K562 (cell line): ENCODE measurements at regions not wholly inside any gene's neighbourhood (a gene's known extent, or its start where the extent isn't known, plus 50 kb on each side); places are given as distances from the start of the nearest gene placed in this dataset.

ENCODE experiments used
- ATAC-seq: fragments of 200-7000 bp; cut with Tn5 transposase; 3 replicates; pipeline ENCODE4 v1.9.1; 2020; ENCODE audit warnings: moderate library complexity
- BruUV-seq: library from RNA; stranded (reverse); fragments of 400-500 nt; replicated peaks from 2 replicates; lab custom pipeline; 2021; lab: Mats Ljungman, UMichigan
- CTCF ChIA-PET: fragments of 300-600 bp; formaldehyde crosslinking; extraction: SDS; loops from one replicate; lab custom pipeline; 2021; ENCODE audit warnings: low intra/inter-chr PET ratio; lab: Yijun Ruan, JAX
- POLR2A ChIA-PET: fragments of 300-600, 350-650 bp; sonication (Branson Sonifier 250); formaldehyde crosslinking; extraction: SDS; loops from one replicate; lab custom pipeline; 2021; ENCODE audit warnings: antibody characterized with exemption, inconsistent platforms; lab: Yijun Ruan, JAX
- DNase-seq, 4 experiments: peaks; one replicate each; pipeline versions ENCODE4 v3.0.0 to v3.0.0-alpha.2; 2011 to 2018; ENCODE audit warnings: low spot score in 3 of 4, mixed read lengths in 3 of 4; ENCODE audit errors: extremely low read depth in 1 of 4
- FAIRE-seq: peaks from 2 replicates; lab custom pipeline; 2011; peaks lifted over from hg19 to GRCh38; lab: Jason Lieb, UNC
- H2AFZ ChIP-seq: 2 replicates; pipeline ENCODE4 v1.6.0; 2011; ENCODE audit warnings: low read depth, low read length, control low read depth, inconsistent platforms
- H3K27ac ChIP-seq: fragments of 200-600 bp; 3 replicates; pipeline ENCODE4 v1.8.0; 2011; ENCODE audit warnings: low read depth, mild to moderate bottlenecking, control low read depth, inconsistent platforms, low read length, moderate library complexity, mixed read lengths; ENCODE audit errors: extremely low read depth
- H3K27me3 ChIP-seq, 2 experiments: fragments of 300-600 bp in 1 of 2; 2 replicates in 1 of 2; 3 replicates in 1 of 2; pipeline versions ENCODE4 v1.6.0 to v1.8.0; 2011; ENCODE audit warnings: inconsistent platforms in 2 of 2, low read length in 2 of 2, mild to moderate bottlenecking in 1 of 2, mixed read lengths in 1 of 2, moderate library complexity in 1 of 2; ENCODE audit not compliant: control insufficient read depth in 2 of 2, insufficient read depth in 2 of 2
- H3K36me3 ChIP-seq: fragments of 300-600 bp; 3 replicates; pipeline ENCODE4 v1.8.0; 2011; ENCODE audit warnings: mild to moderate bottlenecking, low read length, inconsistent platforms; ENCODE audit not compliant: control insufficient read depth, insufficient read depth
- H3K4me1 ChIP-seq, 2 experiments: fragments of 200-600 bp in 1 of 2; replicated peaks in 1 of 2; 2 replicates in 1 of 2; 3 replicates in 1 of 2; pipeline versions ENCODE4 v1.5.1 to v1.8.0; 2011; ENCODE audit warnings: inconsistent platforms in 2 of 2, low read length in 2 of 2, mild to moderate bottlenecking in 1 of 2, mixed read lengths in 1 of 2, moderate library complexity in 1 of 2; ENCODE audit not compliant: control insufficient read depth in 2 of 2, insufficient read depth in 2 of 2
- H3K4me2 ChIP-seq: 2 replicates; pipeline ENCODE4 v1.6.1; 2011; ENCODE audit warnings: low read length, control low read depth, inconsistent platforms, mixed read lengths; ENCODE audit not compliant: insufficient read depth
- H3K4me3 ChIP-seq: fragments of 200-600 bp; sonication (generic), shearing (Covaris generic); 2 replicates; pipeline ENCODE4 v1.5.1; 2016; ENCODE audit warnings: control low read depth, inconsistent platforms
- H3K79me2 ChIP-seq: fragments of 200-600 bp; 3 replicates; pipeline ENCODE4 v1.8.0; 2011; ENCODE audit warnings: low read length, inconsistent platforms; ENCODE audit not compliant: control insufficient read depth, insufficient read depth
- H3K9ac ChIP-seq, 2 experiments: 2 replicates each; pipeline versions ENCODE4 v1.6.0 to v1.6.1; 2011; ENCODE audit warnings: low read depth in 2 of 2, low read length in 2 of 2, control low read depth in 1 of 2, inconsistent platforms in 1 of 2, mild to moderate bottlenecking in 1 of 2, mixed read lengths in 1 of 2; ENCODE audit not compliant: insufficient read depth in 1 of 2
- H3K9me1 ChIP-seq: one replicate; pipeline ENCODE4 v1.6.0; 2011; ENCODE audit warnings: inconsistent platforms, mild to moderate bottlenecking, low read length, moderate library complexity; ENCODE audit not compliant: control insufficient read depth, insufficient read depth
- H3K9me3 ChIP-seq: replicated peaks from 2 replicates; pipeline ENCODE4 v1.5.1; 2011; ENCODE audit warnings: low read depth, low read length, inconsistent platforms; ENCODE audit not compliant: control insufficient read depth, insufficient read depth
- H4K20me1 ChIP-seq: replicated peaks from 2 replicates; pipeline ENCODE4 v1.6.1; 2011; ENCODE audit warnings: low read length, inconsistent platforms, mixed read lengths; ENCODE audit not compliant: control insufficient read depth, insufficient read depth
- FOXK2 ChIP-seq, 2 experiments: fragments of 450-650 bp; IDR thresholded peaks in 1 of 2; conservative IDR thresholded peaks in 1 of 2; 2 replicates each; pipeline ENCODE4 v1.6.1; 2016; ENCODE audit warnings: low read depth in 2 of 2, mild to moderate bottlenecking in 1 of 2
- GABPA ChIP-seq: fragments of 200-800 bp; sonication (Bioruptor generic); conservative IDR thresholded peaks from 2 replicates; pipeline ENCODE4 v1.6.1; 2016; ENCODE audit warnings: low read depth, missing genetic modification characterization, missing compliant biosample characterization
- MYNN ChIP-seq, 2 experiments: sonication (generic); formaldehyde crosslinking in 1 of 2; IDR thresholded peaks; 2 replicates each; pipeline versions ENCODE4 v1.5.0 to v1.6.1; 2016 to 2020; ENCODE audit warnings: antibody characterized with exemption in 1 of 2, missing genetic modification reagents in 1 of 2
- NFE2L1 ChIP-seq: fragments of 450-650 bp; IDR thresholded peaks from 2 replicates; pipeline ENCODE4 v1.6.1; 2016; ENCODE audit warnings: missing genetic modification characterization, low read depth, mild to moderate bottlenecking, missing compliant biosample characterization, moderate library complexity, borderline replicate concordance
- PHB ChIP-seq: fragments of 250-450 bp; sonication (Bioruptor Pico); IDR thresholded peaks from 2 replicates; pipeline ENCODE4 v1.5.0; 2021
- PKNOX1 ChIP-seq: fragments of 450-650 bp; IDR thresholded peaks from 2 replicates; pipeline ENCODE4 v1.6.1; 2016
- SMAD1 ChIP-seq: fragments of 150-350 bp; IDR thresholded peaks from 2 replicates; pipeline ENCODE4 v1.6.1; 2014; ENCODE audit warnings: low read length, low read depth; ENCODE audit not compliant: partially characterized antibody
- UBTF ChIP-seq, 2 experiments: IDR thresholded peaks; 2 replicates each; pipeline ENCODE4 v1.6.1; 2012; ENCODE audit warnings: improper control_type of control experiment in 2 of 2, low read depth in 2 of 2, low read length in 2 of 2, borderline replicate concordance in 1 of 2
- ZNF184 ChIP-seq: sonication (generic); formaldehyde crosslinking; IDR thresholded peaks from 2 replicates; pipeline ENCODE4 v1.5.0; 2020; ENCODE audit warnings: missing genetic modification reagents
- ZNF584 ChIP-seq: fragments of 200-800 bp; sonication (Bioruptor generic); IDR thresholded peaks from 2 replicates; pipeline ENCODE4 v1.6.1; 2016; ENCODE audit warnings: low read depth, mild to moderate bottlenecking, missing genetic modification characterization, missing compliant biosample characterization
- WGBS: fragments of 100-300 bp; shearing (Covaris generic); methylation state at CpG from one replicate; pipeline ENCODE4 v1.1.6; 2016; ENCODE audit warnings: low coverage, mixed read lengths; ENCODE audit not compliant: insufficient coverage; ENCODE audit errors: missing lambda C conversion rate; 5-methylcytosine and 5-hydroxymethylcytosine counted together
- in situ Hi-C: fragments of 300-500 bp; cut with MboI; formaldehyde crosslinking; loops from 4 replicates; pipeline ENCODE4 v1.15.0; 2018; ENCODE audit warnings: inconsistent platforms, mixed read lengths
- intact Hi-C: fragments of 100-400 bp; cut with micrococcal nuclease; formaldehyde crosslinking; loops from 2 replicates; pipeline ENCODE4 v1.14.2; 2022

- FAIRE-seq = no peak
- no peak overlapping the region for H3K9ac ChIP-seq
- no peaks in the 10 kb centered on the region for H3K36me3 ChIP-seq
- 28% methylated on average over 8 of the region's 8 CpGs for WGBS
- no peak overlapping the region for H3K27ac ChIP-seq
- POLR2A ChIA-PET = interaction anchor here (0.7 to 1.3 kb wide), 6 partner anchors 10 to 120 kb away, joined by 3 to 4 read pairs (median 3); partner anchors contain the start of gene RASGRP1
- DNase-seq = no peak
- no peaks in the 10 kb centered on the region for H4K20me1 ChIP-seq
- no TSS peak for BruUV-seq
- in situ Hi-C loops (loop anchor here (5.0 kb wide), 1 partner anchor 47 kb away; no protein-coding TSS in a partner anchor), intact Hi-C loops (no loop called here)
- H3K9me3 ChIP-seq = no peaks in the 10 kb centered on the region
- H3K9me1 ChIP-seq = no peaks in the 10 kb centered on the region
- peak overlapping the region; percentile 32; the same call in 1 of the 2 replicates for H2AFZ ChIP-seq
- CTCF ChIA-PET = no interaction called here
- no peaks in the 10 kb centered on the region for H3K79me2 ChIP-seq
- no peak overlapping the region for H3K4me3 ChIP-seq
- peaks cover 0 to 4% of the 10 kb centered on the region in 2 experiments; a peak in 3 of 5 replicates for H3K27me3 ChIP-seq
- no peak overlapping the region for H3K4me2 ChIP-seq
- peaks cover 0 to 2% of the 10 kb centered on the region in 2 experiments; a peak in 2 of 5 replicates for H3K4me1 ChIP-seq
- no peak for TF ChIP-seq ZNF584 (CRISPR knock-in tag)
- ATAC-seq = no peak
Measured at GRCh38 chr15:38624244-38625205, 59.9 kb upstream of the RASGRP1 start.

GRCh38 chr15:38625886-38626285, 61.3 kb upstream of the RASGRP1 start:
- H3K36me3 ChIP-seq = no peaks in the 10 kb centered on the region
- H3K9ac ChIP-seq = no peak overlapping the region
- no peaks in the 10 kb centered on the region for H4K20me1 ChIP-seq
- peaks cover 0 to 4% of the 10 kb centered on the region in 2 experiments; a peak in 2 of 5 replicates for H3K27me3 ChIP-seq
- no peak overlapping the region for H3K4me3 ChIP-seq
- no peak for DNase-seq
- no peak for ATAC-seq
- no peaks in the 10 kb centered on the region for H3K79me2 ChIP-seq
- in situ Hi-C loops (no loop called here), intact Hi-C loops (no loop called here)
- no peak overlapping the region for H2AFZ ChIP-seq
- no TSS peak for BruUV-seq
- ChIA-PET POLR2A (interaction anchor here (0.5 to 1.3 kb wide), 7 partner anchors 10 to 186 kb away, joined by 3 to 5 read pairs (median 3); no protein-coding TSS in a partner anchor), CTCF (no interaction called here)
- H3K9me3 ChIP-seq = no peaks in the 10 kb centered on the region
- no peak for FAIRE-seq
- WGBS = 4% methylated on average over 2 of the region's 2 CpGs
- no peaks in the 10 kb centered on the region for H3K9me1 ChIP-seq
- no peak overlapping the region for H3K27ac ChIP-seq
- no peak overlapping the region for H3K4me2 ChIP-seq
- H3K4me1 ChIP-seq = peaks cover 0 to 2% of the 10 kb centered on the region in 2 experiments; a peak in 2 of 5 replicates
- no peak for TF ChIP-seq PHB (CRISPR knock-in tag)
- TF ChIP-seq ZNF184 = no peak
- no peak for TF ChIP-seq UBTF (IDR thresholded peaks at IDR 0.05; ENCODE audit: borderline replicate concordance in 1 of 2, low read depth in 2 of 2, low read length in 2 of 2)
- TF ChIP-seq GABPA = no peak
- no peak for TF ChIP-seq PKNOX1
- no peak for TF ChIP-seq SMAD1
- TF ChIP-seq MYNN (IDR thresholded peaks at IDR 0.05) = no peak
- no peak for TF ChIP-seq MYNN (CRISPR knock-in tag; IDR thresholded peaks at IDR 0.05)
- TF ChIP-seq NFE2L1 (tag) = no peak
- TF ChIP-seq FOXK2 (conservative IDR thresholded peaks at IDR 0.05 in 1 of 2, IDR thresholded peaks at IDR 0.05 in 1 of 2; ENCODE audit: low read depth in 2 of 2) = no peak
